ENCODE measurements at regions not wholly inside any gene's neighbourhood (a gene's known extent, or its start where the extent isn't known, plus 50 kb on each side); places are given as distances from the start of the nearest gene placed in this dataset.

- no peaks in the 10 kb centered on the region for H3K27me3 ChIP-seq (ENCODE audit: insufficient read depth)
- H3K9me3 Mint-ChIP-seq: no peaks in the 10 kb centered on the region
These were observed 232.3 kb upstream of the IRX2 start for GRCh38 chr5:2983583-2984300.

More at GRCh38 chr5:2983583-2984300, 232.3 kb upstream of the IRX2 start:
- Mint-ChIP-seq H3K27ac (no peak overlapping the region), H3K4me3 (no peak overlapping the region), H3K27me3 (ENCODE audit: insufficient read depth, low read depth, poor library complexity) (no peaks in the 10 kb centered on the region), H3K4me1 (no peaks in the 10 kb centered on the region), H3K36me3 (ENCODE audit: low read depth) (no peaks in the 10 kb centered on the region; the same call in 2 of the 3 replicates)
- H3K4me2 ChIP-seq: no peak overlapping the region
- peaks cover 5% of the 10 kb centered on the region; the same call in 1 of the 2 replicates for H3K9me2 ChIP-seq (ENCODE audit: insufficient read depth)
- no peaks in the 10 kb centered on the region for H4K20me1 ChIP-seq (replicated peaks; ENCODE audit: insufficient read depth)
- H3K4me1 ChIP-seq (ENCODE audit: insufficient read depth): no peaks in the 10 kb centered on the region
- H3K27ac ChIP-seq (ENCODE audit: low read depth): no peak overlapping the region
- no peak for ATAC-seq
- no peaks in the 10 kb centered on the region for H3F3A ChIP-seq (replicated peaks; ENCODE audit: low read depth)
- H3K36me3 ChIP-seq (ENCODE audit: insufficient read depth): no peaks in the 10 kb centered on the region
- H3K4me3 ChIP-seq: no peak overlapping the region
- H2AFZ ChIP-seq: no peak overlapping the region
- no peak for DNase-seq (ENCODE audit: low spot score)
- TF ChIP-seq REST (IDR thresholded peaks at IDR 0.05; ENCODE audit: unreplicated experiment): no peak
- no peak for TF ChIP-seq ETS1 (IDR thresholded peaks at IDR 0.05)
- no peak for TF ChIP-seq POLR2AphosphoS5 (IDR thresholded peaks at IDR 0.05; ENCODE audit: low read depth)
- no peak for TF ChIP-seq STAT1 (IDR thresholded peaks at IDR 0.05; ENCODE audit: unreplicated experiment)
- no peak for TF ChIP-seq JUNB (IDR thresholded peaks at IDR 0.05; ENCODE audit: unreplicated experiment)
- TF ChIP-seq ZNF462 (CRISPR knock-in tag; IDR thresholded peaks at IDR 0.05): no peak
- no peak for TF ChIP-seq CTCF (conservative IDR thresholded peaks at IDR 0.05; ENCODE audit: low read depth in 2 of 2)
- no peak for TF ChIP-seq CREB1 (CRISPR knock-in tag; IDR thresholded peaks at IDR 0.05; ENCODE audit: low read depth)
- no peak for TF ChIP-seq ZNF331 (CRISPR knock-in tag; IDR thresholded peaks at IDR 0.05; ENCODE audit: low read depth)
- TF ChIP-seq EZH2 (IDR thresholded peaks at IDR 0.05; ENCODE audit: low read depth, unreplicated experiment): no peak
- TF ChIP-seq NANOG (IDR thresholded peaks at IDR 0.05; ENCODE audit: borderline replicate concordance): no peak
- TF ChIP-seq ZNF114 (CRISPR knock-in tag; IDR thresholded peaks at IDR 0.05): no peak
- TF ChIP-seq EZH2phosphoT487 (IDR thresholded peaks at IDR 0.05; ENCODE audit: unreplicated experiment): no peak
- no peaks in the 10 kb centered on the region for H3K79me2 ChIP-seq (replicated peaks; ENCODE audit: insufficient read depth)
